GM12874 (cell line): ENCODE measurements at regions not wholly inside any gene's neighbourhood (a gene's known extent, or its start where the extent isn't known, plus 50 kb on each side); places are given as distances from the start of the nearest gene placed in this dataset.

Experiments
- CTCF ChIP-seq: IDR thresholded peaks from 2 replicates; pipeline ENCODE4 v1.5.1; 2011; ENCODE audit warnings: low read depth, mild to moderate bottlenecking, control low read depth, low read length, moderate library complexity; ENCODE audit not compliant: insufficient read depth

DNA sequence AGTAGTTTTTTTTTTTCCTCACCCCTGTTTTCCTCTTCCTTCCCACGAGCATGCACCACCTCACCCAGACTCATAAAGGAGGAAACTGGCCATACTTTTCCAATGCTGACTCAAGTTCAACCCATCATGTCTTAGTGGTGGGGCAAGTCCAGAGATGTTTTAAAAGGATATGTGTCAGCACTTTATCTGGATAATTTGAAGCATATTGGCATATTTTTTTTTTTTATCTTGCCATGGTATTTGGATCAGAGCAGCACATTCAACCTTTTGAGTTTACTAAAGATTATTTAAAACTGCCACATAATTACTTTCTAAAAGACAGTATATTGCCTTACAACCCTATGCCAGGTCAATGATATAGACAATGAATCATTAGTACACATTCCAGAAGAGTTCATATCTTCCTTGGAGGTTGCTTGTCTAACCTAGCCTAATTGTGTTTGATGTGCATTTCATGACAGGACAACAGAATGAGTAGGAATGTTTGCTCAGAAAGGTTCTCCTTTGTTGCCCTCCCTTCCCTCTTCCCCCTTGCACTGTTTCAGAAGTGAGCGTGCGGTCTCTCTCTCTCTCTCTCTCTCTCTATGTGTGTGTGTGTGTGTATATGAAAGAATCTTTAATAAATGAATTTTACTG lies 950.7 kb upstream of the FAM98A start:
- no peak for TF ChIP-seq CTCF

- TF ChIP-seq CTCF: no peak
These were observed 948.8 kb upstream of the FAM98A start for GRCh38 chr2:34547900-34548299.

DNA sequence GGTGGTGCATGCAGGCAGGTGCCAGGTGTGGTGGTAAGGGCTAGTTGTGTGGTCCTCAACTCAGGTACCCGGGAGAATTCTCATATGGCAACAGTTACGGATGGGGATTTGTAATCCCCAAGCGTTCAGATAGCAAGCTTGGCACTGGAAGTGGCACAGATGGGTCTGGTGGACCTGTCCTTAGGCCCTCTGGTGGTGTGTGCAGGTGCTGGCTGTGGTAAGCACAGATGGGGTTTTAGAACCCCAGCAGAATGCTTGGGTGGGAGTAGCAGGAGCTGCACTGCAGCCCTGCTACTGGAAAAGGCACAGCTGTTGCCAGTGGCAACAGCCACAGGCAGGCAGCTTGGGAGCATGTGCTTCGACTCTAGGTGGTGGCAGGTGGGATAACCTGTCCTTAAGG lies 948.2 kb upstream of the FAM98A start:
- TF ChIP-seq CTCF: no peak

DNA sequence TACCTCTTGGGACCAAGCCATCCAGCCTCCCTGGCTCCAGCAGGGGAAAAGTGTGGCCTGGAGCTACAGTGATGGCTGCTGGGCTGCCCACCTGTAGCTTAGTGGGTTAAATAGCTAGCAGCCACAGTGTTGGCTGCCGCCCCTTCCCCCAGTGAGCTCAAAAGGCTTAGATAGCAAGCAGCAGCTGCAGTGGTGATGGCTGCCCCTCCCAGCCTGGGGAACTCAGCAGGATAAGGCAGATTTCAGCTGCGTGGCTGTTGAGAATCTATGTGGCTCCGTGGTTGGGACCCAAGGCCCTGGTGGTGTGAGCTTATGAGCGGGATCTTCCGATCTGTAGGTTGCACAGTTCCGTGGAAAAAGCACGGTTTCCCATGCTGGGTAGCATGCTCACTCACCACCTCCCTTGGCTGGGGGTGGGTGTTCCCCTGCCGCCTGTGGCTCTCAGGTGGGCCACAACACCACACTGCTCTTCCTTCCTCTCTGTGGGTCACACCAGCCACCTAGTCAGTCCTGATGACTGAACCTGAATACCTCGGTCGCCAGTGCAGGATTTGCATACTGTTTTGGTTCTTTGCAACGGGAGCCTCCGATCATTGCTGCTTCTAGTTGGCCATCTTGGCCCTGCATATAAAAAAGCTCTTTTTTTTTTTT lies 946.5 kb upstream of the FAM98A start:
- TF ChIP-seq CTCF: no peak

GRCh38 chr2:34534761-34535160 lies 935.7 kb upstream of the FAM98A start:
- no peak for TF ChIP-seq CTCF

DNA sequence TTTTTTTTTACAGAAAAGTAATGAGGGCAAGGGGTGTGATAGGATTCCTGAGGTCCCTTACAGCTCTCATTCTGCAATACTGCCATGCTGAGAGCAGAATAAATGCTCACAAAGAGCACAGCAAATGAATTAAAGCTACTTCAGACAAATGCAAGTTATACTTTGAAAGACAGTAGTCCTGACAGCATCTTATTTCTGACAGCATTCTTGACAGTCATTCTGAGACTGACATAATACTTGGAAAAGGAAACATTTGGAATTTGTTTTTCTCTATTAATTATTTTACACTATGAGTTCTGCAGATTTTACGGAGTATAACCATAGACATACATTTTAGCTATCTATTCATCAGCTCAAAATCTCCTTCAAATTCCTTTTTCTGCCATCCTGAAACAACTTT lies 935.2 kb upstream of the FAM98A start:
- TF ChIP-seq CTCF: no peak

GRCh38 chr2:34533585-34534183 lies 934.6 kb upstream of the FAM98A start:
- TF ChIP-seq CTCF: no peak
